ENCODE measurements at regions not wholly inside any gene's neighbourhood (a gene's known extent, or its start where the extent isn't known, plus 50 kb on each side); places are given as distances from the start of the nearest gene placed in this dataset.

DNA sequence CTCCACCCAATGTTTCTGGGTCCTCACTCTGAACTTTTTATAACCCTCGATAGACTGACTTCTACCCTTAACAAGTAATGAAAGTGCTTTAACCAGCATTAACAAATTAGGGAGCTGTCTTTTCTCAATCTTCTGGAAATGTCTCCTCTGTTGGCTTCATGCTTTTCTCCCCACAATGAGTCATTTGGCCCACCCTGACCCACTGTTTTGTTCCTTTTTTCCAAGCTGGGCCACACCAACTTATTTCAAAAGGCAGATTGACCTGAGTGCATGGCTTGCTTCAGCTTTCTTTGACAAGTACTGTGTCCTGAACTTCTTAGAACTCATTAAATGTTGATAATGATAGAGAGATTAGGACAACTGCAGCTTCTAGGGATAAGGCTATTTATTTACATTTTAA lies 199.6 kb upstream of the SEMA6D start:
- Histone ChIP-seq H3K4ac (replicated peaks; ENCODE audit: insufficient read length, low read depth, low read length) (no peak overlapping the region), H2BK15ac (ENCODE audit: low read length) (no peak overlapping the region), H3K79me1 (ENCODE audit: low read depth, low read length) (no peaks in the 10 kb centered on the region), H3K4me1 (replicated peaks in 1 of 4; ENCODE audit: control insufficient read depth in 3 of 4, insufficient read depth in 4 of 4, low read length in 3 of 4) (no peaks in the 10 kb centered on the region), H3K9me3 (ENCODE audit: insufficient read depth in 2 of 2, low read depth in 1 of 2, low read length in 1 of 2) (no peaks in the 10 kb centered on the region), H3K27ac (ENCODE audit: low read depth, low read length) (no peak overlapping the region), H3K23me2 (ENCODE audit: low read depth, low read length) (no peaks in the 10 kb centered on the region; the same call in 1 of the 2 replicates), H3K4me3 (ENCODE audit: extremely low read depth in 1 of 4, insufficient read depth in 2 of 4, low read depth in 3 of 4, low read length in 4 of 4) (no peak overlapping the region), H2BK20ac (ENCODE audit: low read length) (no peak overlapping the region), H3K4me2 (ENCODE audit: insufficient read depth in 1 of 2, low read depth in 2 of 2, low read length in 2 of 2) (no peak overlapping the region), H2AK5ac (ENCODE audit: low read depth, low read length) (no peak overlapping the region), H3K79me2 (ENCODE audit: control insufficient read depth in 1 of 2, insufficient read depth in 2 of 2, low read length in 2 of 2) (no peaks in the 10 kb centered on the region), H4K91ac (replicated peaks; ENCODE audit: insufficient read length, low read length) (no peak overlapping the region), H2BK12ac (ENCODE audit: low read depth, low read length) (no peak overlapping the region), H3K14ac (ENCODE audit: insufficient read length) (no peak overlapping the region), H3K23ac (ENCODE audit: insufficient read length) (no peak overlapping the region), H4K5ac (ENCODE audit: insufficient read length, low read depth, low read length) (no peak overlapping the region), H2BK5ac (ENCODE audit: low read depth, low read length) (no peak overlapping the region), H3K56ac (replicated peaks; ENCODE audit: insufficient read length, low read depth, low read length) (no peak overlapping the region), H3K27me3 (replicated peaks in 1 of 4; ENCODE audit: control insufficient read depth in 3 of 4, extremely low read depth in 1 of 4, insufficient read depth in 3 of 4, low read length in 3 of 4) (no peaks in the 10 kb centered on the region), H3K18ac (ENCODE audit: extremely low read depth, low read length) (no peak overlapping the region), H4K8ac (ENCODE audit: extremely low read depth, insufficient read depth, low read length) (no peak overlapping the region), H4K20me1 (replicated peaks in 1 of 2; ENCODE audit: control insufficient read depth in 1 of 2, insufficient read depth in 2 of 2, low read length in 2 of 2) (no peaks in the 10 kb centered on the region), H3K36me3 (ENCODE audit: control insufficient read depth in 2 of 4, insufficient read depth in 4 of 4, low read length in 3 of 4) (no peaks in the 10 kb centered on the region), H2BK120ac (replicated peaks; ENCODE audit: low read depth, low read length) (no peak overlapping the region), H2AFZ (ENCODE audit: low read length) (no peak overlapping the region), H3K9ac (replicated peaks in 1 of 4; ENCODE audit: extremely low read depth in 1 of 4, low read depth in 3 of 4, low read length in 3 of 4) (no peak overlapping the region)
- 94% methylated on average over 1 of the region's 1 CpG; no CpG with 5 or more reads in 1 of the 2 experiments for WGBS, 2 experiments (ENCODE audit: extremely low coverage in 1 of 2, insufficient coverage in 1 of 2, insufficient read length in 1 of 2, insufficient replicate concordance in 2 of 2, low coverage in 1 of 2, low lambda C conversion rate in 2 of 2, missing lambda C conversion rate in 1 of 2)
- ChIA-PET POLR2A (ENCODE audit: partially characterized antibody) (no interaction called here), CTCF (ENCODE audit: partially characterized antibody) (interaction anchor here (0.6 to 1.9 kb wide), 5 partner anchors 10 to 1189 kb away, joined by 3 to 7 read pairs (median 4); no protein-coding TSS in a partner anchor)
- TF ChIP-seq, protein P1, sequence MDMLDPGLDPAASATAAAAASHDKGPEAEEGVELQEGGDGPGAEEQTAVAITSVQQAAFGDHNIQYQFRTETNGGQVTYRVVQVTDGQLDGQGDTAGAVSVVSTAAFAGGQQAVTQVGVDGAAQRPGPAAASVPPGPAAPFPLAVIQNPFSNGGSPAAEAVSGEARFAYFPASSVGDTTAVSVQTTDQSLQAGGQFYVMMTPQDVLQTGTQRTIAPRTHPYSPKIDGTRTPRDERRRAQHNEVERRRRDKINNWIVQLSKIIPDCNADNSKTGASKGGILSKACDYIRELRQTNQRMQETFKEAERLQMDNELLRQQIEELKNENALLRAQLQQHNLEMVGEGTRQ (IDR thresholded peaks at IDR 0.05; ENCODE audit: low read length), result no peak
- TF ChIP-seq ZNF274 (IDR thresholded peaks at IDR 0.05; ENCODE audit: borderline replicate concordance, extremely low read depth, low read length) (no peak), CREB1 (IDR thresholded peaks at IDR 0.05) (no peak), POLR2AphosphoS5 (IDR thresholded peaks at IDR 0.05; ENCODE audit: low read depth, low read length) (no peak)
- DNase-seq (ENCODE audit: low read depth in 1 of 2, low spot score in 2 of 2) (no peak), FAIRE-seq (no peak)

All from H1 (cell line).